Muscle of leg (tissue), 3 donors: ENCODE measurements at regions not wholly inside any gene's neighbourhood (a gene's known extent, or its start where the extent isn't known, plus 50 kb on each side); places are given as distances from the start of the nearest gene placed in this dataset.
A peak's percentile ranks its signal among the peaks of the same experiment; 100 is the strongest.

Experiments
- DNase-seq: peaks from one replicate; pipeline ENCODE4 v3.0.0; 2013
- H3K27ac ChIP-seq: one replicate; pipeline ENCODE4 v1.5.1; 2013; ENCODE audit warnings: mild to moderate bottlenecking, low read length, control low read depth
- H3K27me3 ChIP-seq: one replicate; pipeline ENCODE4 v1.6.1; 2013; ENCODE audit warnings: low read length; ENCODE audit not compliant: control insufficient read depth, insufficient read depth
- H3K36me3 ChIP-seq: one replicate; pipeline ENCODE4 v1.6.1; 2013; ENCODE audit warnings: low read length; ENCODE audit not compliant: control insufficient read depth, insufficient read depth
- H3K4me1 ChIP-seq: one replicate; pipeline ENCODE4 v1.6.1; 2013; ENCODE audit warnings: low read length; ENCODE audit not compliant: control insufficient read depth, insufficient read depth
- H3K4me3 ChIP-seq: one replicate; pipeline ENCODE4 v1.5.1; 2013; ENCODE audit warnings: low read length, control low read depth
- H3K9me3 ChIP-seq: replicated peaks from 2 replicates; pipeline ENCODE4 v1.6.1; 2013; ENCODE audit warnings: low read depth, low read length; ENCODE audit not compliant: control insufficient read depth
- WGBS: methylation state at CpG from one replicate; pipeline ENCODE4 v1.1.5; 2013; ENCODE audit warnings: missing lambda C conversion rate; ENCODE audit not compliant: insufficient coverage; 5-methylcytosine and 5-hydroxymethylcytosine counted together

GRCh38 chr6:17047889-17048288 lies 54.0 kb upstream of the STMND1 start:
- WGBS: 80% methylated on average over 2 of the region's 5 CpGs
- DNase-seq: no peak
- no peaks in the 10 kb centered on the region for H3K27me3 ChIP-seq
- H3K27ac ChIP-seq: no peak overlapping the region
- H3K4me1 ChIP-seq: peaks cover 4% of the 10 kb centered on the region
- H3K4me3 ChIP-seq: no peak overlapping the region
- H3K36me3 ChIP-seq: no peaks in the 10 kb centered on the region
- H3K9me3 ChIP-seq: no peaks in the 10 kb centered on the region

DNA sequence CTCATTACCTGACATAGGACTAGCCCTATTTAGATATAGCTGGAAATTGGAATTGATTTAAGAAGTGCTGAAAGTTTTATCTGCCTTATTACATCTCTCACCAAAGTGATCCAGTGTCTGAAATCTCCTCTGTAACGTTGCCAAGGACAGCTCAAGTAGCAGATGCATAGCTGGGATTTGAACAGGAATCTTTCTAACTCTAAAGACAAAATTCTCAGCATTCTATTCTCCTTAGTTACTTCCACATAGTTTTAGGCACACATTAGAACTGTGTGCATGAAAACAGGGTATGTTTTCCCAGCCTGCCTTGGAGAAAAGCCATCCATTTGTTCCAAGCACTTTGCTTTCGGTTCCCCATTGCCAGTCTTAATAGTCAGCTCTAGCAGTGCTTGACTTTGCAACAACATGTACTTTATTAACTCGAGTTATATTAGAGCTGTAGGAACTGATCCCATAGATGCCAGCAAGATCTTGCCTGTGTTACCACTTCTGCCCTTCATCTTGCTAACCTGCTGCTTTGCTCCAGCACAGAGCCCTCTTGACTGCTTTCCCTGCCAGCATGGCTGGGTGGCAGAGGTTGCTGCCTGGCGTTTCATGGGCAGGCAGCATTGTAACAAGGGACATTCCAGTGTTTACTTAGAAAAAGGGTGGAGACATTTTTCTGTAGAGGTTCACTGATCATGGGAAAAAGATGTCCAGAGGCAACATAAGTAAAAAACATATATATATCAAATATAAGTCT lies 56.1 kb upstream of the STMND1 start:
- peak; percentile 65 for DNase-seq
- no peaks in the 10 kb centered on the region for H3K9me3 ChIP-seq
- H3K27ac ChIP-seq: peak overlapping the region; percentile 48
- no peaks in the 10 kb centered on the region for H3K27me3 ChIP-seq
- H3K4me1 ChIP-seq: peaks cover 4% of the 10 kb centered on the region
- WGBS: 65% methylated on average over 2 of the region's 4 CpGs
- no peak overlapping the region for H3K4me3 ChIP-seq
- H3K36me3 ChIP-seq: no peaks in the 10 kb centered on the region

DNA sequence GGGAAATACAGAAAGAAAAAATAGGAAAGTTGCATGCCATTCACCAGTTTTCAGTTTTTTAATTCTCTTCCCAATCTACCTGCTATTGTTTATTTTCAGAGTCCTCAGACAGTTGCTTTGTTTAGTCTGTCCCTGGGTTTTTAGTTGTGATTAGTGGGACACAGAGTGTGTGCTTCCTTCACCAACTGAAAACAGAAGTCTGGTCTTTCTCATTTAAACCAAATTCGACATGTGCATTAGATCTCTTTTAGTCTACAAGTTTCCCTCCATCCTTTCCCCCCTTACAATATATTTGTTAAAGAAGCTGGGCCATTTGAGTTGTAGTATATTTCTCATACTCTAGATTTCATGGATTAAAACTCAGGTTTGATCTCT lies 58.7 kb upstream of the STMND1 start:
- Histone ChIP-seq H3K9me3 (no peaks in the 10 kb centered on the region), H3K4me1 (peaks cover 4% of the 10 kb centered on the region), H3K27ac (no peak overlapping the region), H3K36me3 (no peaks in the 10 kb centered on the region), H3K4me3 (no peak overlapping the region), H3K27me3 (no peaks in the 10 kb centered on the region)
- no peak for DNase-seq
- WGBS: no CpG with 5 or more reads among the region's 1 CpG

- no peak for DNase-seq
- H3K4me3 ChIP-seq: no peak overlapping the region
- no peak overlapping the region for H3K27ac ChIP-seq
- peaks cover 4% of the 10 kb centered on the region for H3K4me1 ChIP-seq
- WGBS: no CpG with 5 or more reads among the region's 5 CpGs
- H3K27me3 ChIP-seq: no peaks in the 10 kb centered on the region
- no peaks in the 10 kb centered on the region for H3K36me3 ChIP-seq
- H3K9me3 ChIP-seq: no peaks in the 10 kb centered on the region
These were observed 59.3 kb upstream of the STMND1 start for GRCh38 chr6:17042422-17043147.

- H3K4me3 ChIP-seq: no peak overlapping the region
- H3K4me1 ChIP-seq: peaks cover 3% of the 10 kb centered on the region
- no peak overlapping the region for H3K27ac ChIP-seq
- no peak for DNase-seq
- H3K36me3 ChIP-seq: no peaks in the 10 kb centered on the region
- no peaks in the 10 kb centered on the region for H3K9me3 ChIP-seq
- no peaks in the 10 kb centered on the region for H3K27me3 ChIP-seq
- WGBS: no CpG with 5 or more reads among the region's 4 CpGs
These were observed 62.6 kb upstream of the STMND1 start for GRCh38 chr6:17039266-17039665.

DNA sequence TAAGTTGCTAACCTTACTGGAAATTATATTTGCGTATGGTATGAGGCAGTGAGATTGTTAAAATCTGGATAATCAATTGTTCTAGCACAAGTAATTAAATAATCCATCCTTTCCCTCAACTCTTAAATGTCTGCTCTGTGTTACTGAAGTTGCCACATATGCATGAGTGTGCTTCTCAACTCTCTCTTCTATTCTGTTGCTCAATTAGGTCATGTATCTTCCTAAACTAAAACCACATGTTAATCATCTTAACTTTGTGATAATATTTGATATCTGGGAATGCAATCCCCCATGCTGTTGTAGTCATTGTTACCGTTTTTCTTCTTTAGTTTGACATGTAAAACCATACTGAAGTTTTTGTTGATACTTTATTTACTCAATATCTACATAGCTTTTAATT lies 63.5 kb upstream of the STMND1 start:
- WGBS: no CpG with 5 or more reads among the region's 2 CpGs
- Histone ChIP-seq H3K27ac (no peak overlapping the region), H3K4me3 (no peak overlapping the region), H3K9me3 (no peaks in the 10 kb centered on the region), H3K27me3 (no peaks in the 10 kb centered on the region), H3K36me3 (no peaks in the 10 kb centered on the region), H3K4me1 (peaks cover 7% of the 10 kb centered on the region)
- no peak for DNase-seq

DNA sequence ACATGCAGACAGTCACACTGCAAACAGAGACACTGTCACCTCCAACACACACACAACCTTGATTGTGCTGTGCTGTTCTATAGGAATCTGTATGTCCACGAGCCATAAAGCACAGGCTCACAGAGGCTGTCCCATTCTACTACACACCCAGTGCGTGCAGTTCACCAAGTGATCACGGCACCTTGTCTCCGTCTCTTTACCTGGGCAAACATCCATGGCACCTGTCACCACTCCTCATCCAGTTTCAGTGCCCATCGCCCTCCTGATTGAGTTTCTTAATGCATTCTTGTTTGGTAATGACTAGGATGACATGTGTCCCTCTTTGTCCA lies 65.8 kb upstream of the STMND1 start:
- 69% methylated on average over 4 of the region's 5 CpGs for WGBS
- Histone ChIP-seq H3K4me3 (no peak overlapping the region), H3K27me3 (no peaks in the 10 kb centered on the region), H3K36me3 (no peaks in the 10 kb centered on the region), H3K4me1 (peaks cover 27% of the 10 kb centered on the region), H3K27ac (no peak overlapping the region), H3K9me3 (no peaks in the 10 kb centered on the region)
- no peak for DNase-seq

DNA sequence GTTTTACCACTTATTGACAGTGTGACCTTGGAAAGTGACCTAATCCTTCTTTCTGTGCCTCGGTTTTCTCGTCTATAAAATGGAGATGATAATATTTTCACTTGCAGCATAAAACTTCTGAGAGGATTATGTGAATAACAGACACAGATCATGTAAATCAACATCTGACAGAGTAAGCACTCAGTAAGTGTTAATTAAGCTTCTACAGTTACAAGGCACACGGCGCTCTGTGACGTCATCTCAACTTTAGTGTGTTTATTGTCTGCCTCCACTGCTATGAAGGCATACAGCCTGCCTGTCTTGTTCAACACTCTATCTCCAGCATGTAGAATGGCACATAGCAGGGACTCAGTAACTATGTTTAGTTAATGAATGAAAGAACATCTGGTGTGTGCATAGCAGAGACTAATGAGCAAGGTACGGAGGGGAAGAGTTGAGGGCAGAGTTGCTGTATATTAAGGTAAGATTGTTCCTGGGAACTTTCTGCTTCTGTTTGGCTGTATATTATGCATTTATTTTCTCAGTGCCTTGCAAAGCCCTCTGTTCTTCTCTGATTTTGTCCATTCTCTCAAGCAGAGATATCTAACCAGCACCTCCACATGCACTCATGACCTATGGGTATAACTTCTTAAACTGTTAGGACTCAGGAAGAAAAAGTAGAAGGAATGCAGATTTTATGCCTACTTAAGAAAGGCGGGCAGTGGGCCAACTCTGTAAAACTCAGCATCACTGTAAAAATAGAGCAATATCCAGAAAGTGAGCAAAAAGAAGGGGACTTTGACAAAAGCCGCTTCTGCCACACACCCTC lies 66.4 kb upstream of the STMND1 start:
- Histone ChIP-seq H3K4me3 (no peak overlapping the region), H3K27ac (no peak overlapping the region), H3K36me3 (no peaks in the 10 kb centered on the region), H3K9me3 (no peaks in the 10 kb centered on the region), H3K27me3 (no peaks in the 10 kb centered on the region), H3K4me1 (peaks cover 27% of the 10 kb centered on the region)
- 33% methylated on average over 3 of the region's 8 CpGs for whole genome bisulfite sequencing
- no peak for DNase-seq

DNA sequence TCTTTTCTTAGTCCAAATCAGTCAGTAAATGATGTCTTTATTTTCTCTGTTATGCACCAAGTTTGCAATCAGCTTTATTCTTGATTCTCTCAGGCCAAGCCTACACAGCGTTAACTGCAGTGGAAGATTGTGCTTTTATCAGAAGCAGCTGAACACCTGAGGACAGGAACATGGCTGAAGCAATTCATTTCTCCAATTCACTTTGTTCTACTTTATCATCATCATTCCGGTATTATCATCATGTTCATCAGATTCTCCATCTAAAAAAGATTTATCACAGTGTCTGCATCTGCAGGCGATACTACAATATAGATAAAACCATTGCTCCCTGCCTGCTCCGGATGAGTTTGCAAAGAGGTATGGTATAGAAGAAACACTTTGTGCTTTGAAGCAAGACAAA lies 68.1 kb upstream of the STMND1 start:
- peak overlapping the region; percentile 93 for H3K27ac ChIP-seq
- no peak overlapping the region for H3K4me3 ChIP-seq
- no CpG with 5 or more reads among the region's 4 CpGs for WGBS
- H3K9me3 ChIP-seq: no peaks in the 10 kb centered on the region
- DNase-seq: no peak
- no peaks in the 10 kb centered on the region for H3K27me3 ChIP-seq
- H3K4me1 ChIP-seq: peaks cover 27% of the 10 kb centered on the region
- no peaks in the 10 kb centered on the region for H3K36me3 ChIP-seq

GRCh38 chr6:17032988-17033634 lies 68.7 kb upstream of the STMND1 start:
- H3K4me3 ChIP-seq: peak overlapping the region; percentile 13
- DNase-seq: peak; percentile 96
- H3K36me3 ChIP-seq: no peaks in the 10 kb centered on the region
- H3K27me3 ChIP-seq: no peaks in the 10 kb centered on the region
- H3K9me3 ChIP-seq: no peaks in the 10 kb centered on the region
- H3K27ac ChIP-seq: peak overlapping the region; percentile 93
- H3K4me1 ChIP-seq: peaks cover 27% of the 10 kb centered on the region
- 7% methylated on average over 3 of the region's 12 CpGs for WGBS
